Adrenal gland (tissue), 5 donors: ENCODE measurements at regions not wholly inside any gene's neighbourhood (a gene's known extent, or its start where the extent isn't known, plus 50 kb on each side); places are given as distances from the start of the nearest gene placed in this dataset.

Experiments used
- CTCF ChIP-seq, 6 experiments: fragments of 450-650 bp in 4 of 6; fragments of 200-600 bp in 2 of 6; sonication (generic) in 1 of 6; IDR thresholded peaks; 1 replicate in 5 of 6; 2 replicates in 1 of 6; pipeline versions ENCODE4 v1.5.1 to v1.8.0; 2016 to 2021; ENCODE audit warnings: antibody characterized with exemption in 6 of 6, mild to moderate bottlenecking in 2 of 6, moderate library complexity in 1 of 6
- POLR2A ChIP-seq, 2 donors: fragments of 450-650 bp; IDR thresholded peaks; one replicate each; pipeline ENCODE4 v1.6.1; 2017; ENCODE audit warnings: antibody characterized with exemption in 2 of 2, mild to moderate bottlenecking in 2 of 2, moderate library complexity in 1 of 2
- donor health status: DM: no; HTN: no; CAD: no.

DNA sequence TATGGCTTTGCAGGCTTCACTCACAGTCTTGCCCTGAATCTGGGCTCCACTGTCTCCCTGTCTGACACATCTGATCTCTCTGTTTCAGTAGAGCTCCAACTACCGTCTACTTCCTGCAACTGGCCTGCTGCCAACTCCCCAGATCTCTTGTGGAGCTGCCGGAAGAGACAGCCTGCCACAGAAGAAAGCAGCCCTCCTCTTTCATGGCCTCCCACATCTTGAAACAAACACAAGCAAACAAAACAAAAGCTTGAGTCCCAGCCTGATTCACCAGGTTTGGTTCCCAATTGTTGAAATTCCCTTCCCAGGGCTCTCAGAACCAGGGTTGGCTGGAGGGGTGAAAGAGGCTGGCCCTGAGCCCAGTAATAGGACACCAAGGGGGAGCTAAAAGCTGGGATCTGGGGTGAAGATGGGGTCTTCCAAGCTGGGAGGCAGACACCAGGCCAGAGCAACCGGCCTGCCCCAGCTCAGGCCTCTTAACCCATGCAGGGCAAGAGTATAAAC lies 55.3 kb upstream of the CA12 start:
- TF ChIP-seq CTCF (IDR thresholded peaks at IDR 0.05): no peak
- TF ChIP-seq POLR2A (IDR thresholded peaks at IDR 0.05): no peak
